WI38 (cell line): ENCODE measurements at regions not wholly inside any gene's neighbourhood (a gene's known extent, or its start where the extent isn't known, plus 50 kb on each side); places are given as distances from the start of the nearest gene placed in this dataset.
A peak's percentile ranks its signal among the peaks of the same experiment; 100 is the strongest.

ENCODE experiments used
- H3K4me3 ChIP-seq: 2 replicates; pipeline ENCODE4 v1.5.1; 2011; ENCODE audit warnings: low read depth, mild to moderate bottlenecking, control low read depth, low read length
- CTCF ChIP-seq: IDR thresholded peaks from 2 replicates; pipeline ENCODE4 v1.5.1; 2012; ENCODE audit warnings: low read depth, mild to moderate bottlenecking, control low read depth, low read length

- no peak overlapping the region for H3K4me3 ChIP-seq
- peak; percentile 73 for TF ChIP-seq CTCF
Observed at GRCh38 chr4:120977435-120977997, 55.0 kb upstream of the PRDM5 start.

- no peak overlapping the region for H3K4me3 ChIP-seq
- TF ChIP-seq CTCF: no peak
Observed at GRCh38 chr4:120973207-120973606, 50.7 kb upstream of the PRDM5 start.
